GM12892 (cell line): ENCODE measurements at regions not wholly inside any gene's neighbourhood (a gene's known extent, or its start where the extent isn't known, plus 50 kb on each side); places are given as distances from the start of the nearest gene placed in this dataset.

Experiments used
- DNase-seq: peaks from one replicate; pipeline ENCODE4 v3.0.0; 2011; ENCODE audit not compliant: insufficient read length
- FAIRE-seq: peaks from 2 replicates; lab custom pipeline; 2011; peaks lifted over from hg19 to GRCh38; lab: Jason Lieb, UNC
- POLR2A ChIP-seq: IDR thresholded peaks from 2 replicates; pipeline ENCODE4 v1.6.1; 2011; ENCODE audit warnings: low read depth, low read length, control low read depth
- POLR2AphosphoS5 ChIP-seq: IDR thresholded peaks from 2 replicates; pipeline ENCODE4 v1.6.1; 2011; ENCODE audit warnings: low read depth, low read length, control low read depth
- TAF1 ChIP-seq: IDR thresholded peaks from 2 replicates; pipeline ENCODE4 v1.6.1; 2011; ENCODE audit warnings: low read depth, mild to moderate bottlenecking, control low read depth, low read length, borderline replicate concordance

DNA sequence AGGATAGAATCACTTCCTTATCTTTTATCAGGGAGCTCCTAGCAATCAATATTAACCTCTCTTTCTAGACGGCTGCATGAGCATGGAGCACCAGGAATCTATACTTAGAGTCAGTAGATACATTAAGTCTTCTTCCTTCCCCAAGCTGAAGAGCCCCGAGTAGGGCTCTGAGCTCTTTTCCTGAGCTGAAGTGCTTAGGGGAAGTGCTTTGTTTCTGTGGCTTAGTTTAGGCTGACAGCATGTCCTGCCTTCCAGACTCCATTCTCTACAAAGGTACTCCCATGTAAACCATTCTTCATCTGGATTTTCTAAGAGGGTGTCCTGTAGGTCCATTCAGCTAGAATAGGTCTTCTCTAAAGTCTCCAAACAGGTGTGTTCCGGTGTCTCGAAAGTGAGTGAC, 127.5 kb upstream of the AFF2 start:
- no peak for FAIRE-seq
- no peak for DNase-seq
- TF ChIP-seq POLR2A (no peak), TAF1 (no peak), POLR2AphosphoS5 (no peak)

DNA sequence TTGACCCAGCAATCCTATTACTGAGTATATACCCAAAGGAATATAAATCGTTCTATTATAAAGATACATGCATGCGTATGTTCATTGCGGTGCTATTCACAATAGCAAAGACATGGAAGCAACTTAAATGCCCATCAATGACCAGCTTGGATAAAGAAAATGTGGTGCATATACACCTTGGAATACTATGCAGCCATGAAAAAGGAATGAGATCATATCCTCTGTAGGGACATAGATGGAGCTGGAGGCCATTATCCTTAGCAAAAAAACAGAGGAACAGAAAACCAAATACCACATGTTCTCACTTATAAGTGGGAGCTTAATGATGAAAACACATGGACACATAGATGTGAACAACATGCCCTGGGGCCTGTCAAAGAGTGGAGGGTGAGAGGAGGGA, 124.1 kb upstream of the AFF2 start:
- TF ChIP-seq POLR2A, result no peak
- no peak for TF ChIP-seq TAF1
- TF ChIP-seq POLR2AphosphoS5, result no peak
- DNase-seq (no peak), FAIRE-seq (no peak)

DNA sequence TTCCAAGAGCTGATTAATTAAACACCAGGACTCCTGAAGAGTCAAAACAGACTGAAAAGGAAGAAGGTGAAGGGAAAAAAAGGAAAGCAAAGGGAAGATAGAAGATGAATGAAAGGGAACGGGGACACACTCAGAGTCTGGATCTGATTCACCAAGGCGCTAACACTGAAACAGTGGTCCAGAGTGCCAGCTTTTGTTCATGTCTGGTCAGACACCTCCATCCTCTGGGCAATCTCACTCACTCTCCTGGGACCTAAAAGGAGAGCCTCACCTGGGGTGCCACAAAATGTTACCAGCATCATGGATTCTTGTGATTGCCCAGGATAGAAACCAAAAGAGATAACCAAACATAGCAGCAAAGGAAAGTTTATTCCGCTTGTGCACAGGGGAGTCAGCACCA, 120.3 kb upstream of the AFF2 start:
- no peak for FAIRE-seq
- TF ChIP-seq POLR2A (no peak), POLR2AphosphoS5 (no peak), TAF1 (no peak)
- DNase-seq, result no peak

DNA sequence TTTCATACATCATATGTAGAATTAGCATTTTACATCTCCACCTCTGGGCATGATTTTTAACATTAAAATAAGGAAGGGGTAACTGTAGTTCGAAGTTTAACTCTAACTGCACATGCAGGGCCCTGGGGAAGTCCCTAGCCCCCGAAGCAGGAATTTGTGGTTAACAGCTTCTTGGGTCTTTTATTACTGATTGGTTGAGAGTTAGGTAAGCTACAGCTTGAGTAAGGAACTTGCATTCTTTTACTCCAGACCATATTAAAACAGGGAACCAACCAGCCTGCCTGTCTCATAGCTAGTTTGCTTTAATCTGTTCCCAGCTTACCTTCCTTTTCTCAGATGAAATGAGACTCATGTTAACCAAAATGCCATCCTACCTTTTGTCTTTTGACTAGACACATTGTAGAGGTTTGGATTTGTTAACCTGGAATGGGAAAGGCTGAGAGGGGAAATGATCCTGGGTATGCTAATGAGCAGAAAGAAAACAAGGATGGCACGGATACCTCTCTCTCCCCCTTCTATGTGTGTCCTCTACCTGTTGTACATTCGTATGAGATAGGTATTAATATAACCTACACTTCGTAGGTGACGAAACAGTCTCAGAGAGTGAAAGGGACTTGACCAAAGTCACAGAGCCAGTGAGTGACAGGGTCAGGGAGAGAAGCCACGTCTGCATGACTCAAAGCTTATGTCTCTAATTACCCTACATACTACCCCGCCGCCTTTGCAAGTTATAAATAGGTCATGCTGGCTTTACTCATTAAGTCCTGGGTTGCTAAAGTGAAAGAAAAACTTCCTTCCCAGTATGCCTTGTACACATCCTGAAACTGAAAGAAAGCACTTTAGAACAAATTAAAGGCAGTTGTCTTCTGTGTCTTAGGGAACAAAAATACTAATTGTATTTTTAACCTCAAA, 119.5 kb upstream of the AFF2 start:
- DNase-seq, result no peak
- peak; percentile 80 for FAIRE-seq
- TF ChIP-seq TAF1, result no peak

- TF ChIP-seq TAF1 (no peak), POLR2AphosphoS5 (no peak), POLR2A (no peak)
- no peak for FAIRE-seq
Measured at GRCh38 chrX:148381603-148382002, 118.8 kb upstream of the AFF2 start.

DNA sequence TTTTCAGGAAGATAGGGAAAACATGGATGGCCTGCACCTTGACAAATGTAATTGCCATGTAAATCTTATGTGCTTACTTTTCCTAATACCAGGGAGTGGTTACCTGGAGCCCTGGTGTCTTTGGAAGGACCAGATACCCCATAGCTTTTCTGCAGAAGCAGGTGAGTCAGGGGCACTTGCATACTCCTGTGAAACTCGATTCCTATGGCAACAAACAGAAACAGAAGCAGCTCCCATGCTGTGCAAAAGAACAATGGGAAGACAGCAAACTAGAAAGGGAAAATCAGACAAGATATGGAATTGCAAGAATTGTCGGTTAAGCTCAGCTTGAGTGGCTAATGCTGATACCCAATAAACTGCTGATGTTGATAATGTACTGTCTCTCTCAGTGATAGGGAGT, 117.4 kb upstream of the AFF2 start:
- TF ChIP-seq TAF1, result no peak
- no peak for TF ChIP-seq POLR2AphosphoS5
- TF ChIP-seq POLR2A, result no peak
- no peak for DNase-seq
- no peak for FAIRE-seq

More at GRCh38 chrX:148381603-148382002, 118.8 kb upstream of the AFF2 start:
- no peak for DNase-seq

DNA sequence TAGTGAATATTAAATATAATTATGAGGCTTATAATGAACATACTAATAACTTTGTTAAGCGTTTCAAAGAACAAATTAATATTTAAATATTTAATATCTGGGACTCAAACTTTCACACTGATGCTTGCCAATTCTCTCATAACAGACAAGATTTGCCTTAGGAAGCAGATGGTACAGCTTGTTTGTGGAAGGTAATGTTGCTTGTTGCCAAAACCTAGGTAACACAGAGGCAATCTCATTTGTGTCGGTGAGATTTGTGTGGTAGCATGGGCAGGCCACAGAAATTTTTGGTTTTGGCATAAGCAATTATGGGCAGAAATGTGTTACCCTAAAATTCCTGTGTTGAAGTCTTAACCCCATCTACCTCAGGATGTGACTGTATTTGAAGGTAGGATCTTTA, 114.9 kb upstream of the AFF2 start:
- no peak for TF ChIP-seq POLR2A
- no peak for TF ChIP-seq TAF1
- TF ChIP-seq POLR2AphosphoS5, result no peak
- DNase-seq (no peak), FAIRE-seq (no peak)

DNA sequence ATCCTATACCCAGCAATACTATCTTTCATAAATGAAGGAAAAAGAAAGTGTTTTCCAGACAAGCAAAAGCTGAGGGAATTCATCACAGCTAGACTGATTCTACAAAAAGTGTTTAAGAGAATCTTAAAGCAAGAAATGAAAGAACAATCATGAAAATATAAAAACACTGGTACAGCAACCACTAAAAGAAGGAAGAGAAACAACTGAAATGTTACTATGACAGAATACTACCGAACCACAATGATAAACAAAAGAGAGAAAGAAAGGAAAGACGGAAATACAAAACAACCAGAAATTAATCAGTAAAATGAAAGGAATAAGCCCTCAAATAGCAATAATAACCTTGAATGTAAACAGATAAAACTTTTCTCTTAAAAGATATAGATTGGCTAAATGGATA, 110.8 kb upstream of the AFF2 start:
- no peak for DNase-seq
- no peak for FAIRE-seq
- TF ChIP-seq POLR2AphosphoS5 (no peak), POLR2A (no peak), TAF1 (no peak)

DNA sequence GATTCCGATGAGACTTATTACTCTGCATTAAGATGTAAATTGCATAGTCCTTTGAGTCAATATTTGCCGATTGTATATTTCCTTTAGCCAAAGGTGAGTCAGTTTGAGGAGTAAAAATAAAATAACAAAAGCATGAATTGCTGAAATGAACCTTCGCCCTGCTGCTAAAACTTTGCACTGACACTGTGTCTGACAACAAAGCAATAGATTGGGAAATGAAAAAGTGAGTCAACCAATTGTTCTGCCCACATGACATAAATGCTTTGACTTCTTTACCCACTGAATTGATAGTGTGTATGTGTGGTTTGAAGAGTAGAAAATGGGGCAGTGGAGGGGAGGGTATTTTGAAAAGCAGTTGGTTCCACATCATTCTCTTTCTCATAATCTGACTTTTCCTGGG, 88.4 kb upstream of the AFF2 start:
- TF ChIP-seq TAF1 (no peak), POLR2A (no peak), POLR2AphosphoS5 (no peak)
- FAIRE-seq (no peak), DNase-seq (no peak)

- TF ChIP-seq POLR2A (no peak), TAF1 (no peak), POLR2AphosphoS5 (no peak)
- FAIRE-seq, result no peak
Measured at GRCh38 chrX:148416142-148416541, 84.3 kb upstream of the AFF2 start.

GRCh38 chrX:148416931-148417330, 83.5 kb upstream of the AFF2 start:
- DNase-seq, result no peak
- no peak for FAIRE-seq
- TF ChIP-seq POLR2A (no peak), TAF1 (no peak), POLR2AphosphoS5 (no peak)

More at GRCh38 chrX:148416142-148416541, 84.3 kb upstream of the AFF2 start:
- DNase-seq, result no peak

- TF ChIP-seq TAF1 (no peak), POLR2A (no peak), POLR2AphosphoS5 (no peak)
- FAIRE-seq (no peak), DNase-seq (no peak)
Measured at GRCh38 chrX:148417934-148418333, 82.5 kb upstream of the AFF2 start.
